Fibroblast of pulmonary artery (primary cell): ENCODE measurements at regions not wholly inside any gene's neighbourhood (a gene's known extent, or its start where the extent isn't known, plus 50 kb on each side); places are given as distances from the start of the nearest gene placed in this dataset.

Experiments used
- DNase-seq: peaks from one replicate; pipeline ENCODE4 v3.0.0-alpha.2; 2010; ENCODE audit warnings: low read depth
- H3K4me3 ChIP-seq: replicated peaks from 2 replicates; pipeline ENCODE4 v1.5.1; 2011; ENCODE audit warnings: low read depth, mild to moderate bottlenecking, control low read depth, low read length, moderate library complexity
- TF ChIP-seq, protein P1 (sequence below): IDR thresholded peaks from 2 replicates; pipeline ENCODE4 v1.5.1; 2011; ENCODE audit warnings: mild to moderate bottlenecking, control low read depth, low read length, inconsistent platforms; ENCODE audit errors: missing control alignments

DNA sequence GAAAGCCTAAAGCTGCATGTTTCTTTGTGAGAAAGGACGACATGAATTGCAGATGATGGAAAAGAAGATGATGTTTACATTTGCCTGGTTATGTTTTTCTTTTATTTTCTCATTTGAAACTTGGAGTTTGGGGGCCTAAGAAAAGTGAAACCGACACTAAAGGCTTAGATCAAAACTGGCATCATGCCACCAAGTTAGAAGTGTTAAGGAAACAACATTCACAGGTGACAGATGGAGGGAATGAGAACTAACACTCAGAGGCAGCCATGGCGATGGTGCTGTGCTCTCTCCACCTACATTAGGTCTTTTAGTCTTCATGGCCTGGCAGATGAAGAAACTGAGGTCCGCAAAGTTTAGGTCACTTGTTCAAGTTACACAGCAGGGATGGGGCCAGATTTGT is 923.6 kb downstream of the TUSC7 start:
- TF ChIP-seq, protein P1, sequence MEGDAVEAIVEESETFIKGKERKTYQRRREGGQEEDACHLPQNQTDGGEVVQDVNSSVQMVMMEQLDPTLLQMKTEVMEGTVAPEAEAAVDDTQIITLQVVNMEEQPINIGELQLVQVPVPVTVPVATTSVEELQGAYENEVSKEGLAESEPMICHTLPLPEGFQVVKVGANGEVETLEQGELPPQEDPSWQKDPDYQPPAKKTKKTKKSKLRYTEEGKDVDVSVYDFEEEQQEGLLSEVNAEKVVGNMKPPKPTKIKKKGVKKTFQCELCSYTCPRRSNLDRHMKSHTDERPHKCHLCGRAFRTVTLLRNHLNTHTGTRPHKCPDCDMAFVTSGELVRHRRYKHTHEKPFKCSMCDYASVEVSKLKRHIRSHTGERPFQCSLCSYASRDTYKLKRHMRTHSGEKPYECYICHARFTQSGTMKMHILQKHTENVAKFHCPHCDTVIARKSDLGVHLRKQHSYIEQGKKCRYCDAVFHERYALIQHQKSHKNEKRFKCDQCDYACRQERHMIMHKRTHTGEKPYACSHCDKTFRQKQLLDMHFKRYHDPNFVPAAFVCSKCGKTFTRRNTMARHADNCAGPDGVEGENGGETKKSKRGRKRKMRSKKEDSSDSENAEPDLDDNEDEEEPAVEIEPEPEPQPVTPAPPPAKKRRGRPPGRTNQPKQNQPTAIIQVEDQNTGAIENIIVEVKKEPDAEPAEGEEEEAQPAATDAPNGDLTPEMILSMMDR, result no peak
- no peak for DNase-seq
- no peak overlapping the region for H3K4me3 ChIP-seq

DNA sequence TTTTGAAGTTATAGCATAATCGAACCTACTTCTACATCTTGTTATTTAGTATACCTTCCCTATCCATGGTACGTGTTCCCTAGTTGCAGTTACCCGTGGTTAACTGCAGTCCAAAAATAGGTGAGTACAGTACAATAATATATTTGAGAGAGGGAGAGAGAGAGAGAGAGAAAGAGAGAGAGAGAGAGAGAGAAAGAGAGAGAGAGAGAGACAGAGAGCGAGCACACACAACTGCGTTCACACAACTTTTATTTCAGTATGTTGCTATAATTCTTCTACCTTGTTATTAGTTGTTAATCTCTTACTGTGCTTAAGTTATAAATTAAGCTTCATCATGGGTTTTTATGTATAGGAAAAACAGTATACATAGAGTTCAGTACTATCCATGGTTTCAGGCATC is 928.1 kb downstream of the TUSC7 start:
- no peak overlapping the region for H3K4me3 ChIP-seq
- no peak for DNase-seq
- TF ChIP-seq, protein P1, result no peak

DNA sequence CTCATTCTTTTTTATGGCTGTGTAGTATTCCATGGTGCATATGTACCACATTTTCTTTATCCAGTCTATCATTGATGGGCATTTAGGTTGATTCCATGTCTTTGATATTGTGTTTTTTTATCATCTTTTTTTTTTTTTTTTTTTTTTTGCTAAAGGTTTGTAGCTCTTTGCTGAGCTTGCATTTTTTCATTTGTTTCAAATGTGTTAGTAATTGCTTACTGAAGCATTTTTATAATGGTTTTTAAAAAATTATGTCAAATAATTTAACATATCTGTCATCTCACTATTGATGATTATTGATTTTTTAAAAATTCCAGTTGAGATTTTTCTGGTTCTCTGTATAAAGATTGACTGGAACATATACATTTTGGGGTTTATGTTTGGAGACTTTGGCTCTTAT is 934.6 kb downstream of the TUSC7 start:
- TF ChIP-seq, protein P1, result no peak
- no peak for DNase-seq
- H3K4me3 ChIP-seq, result no peak overlapping the region

DNA sequence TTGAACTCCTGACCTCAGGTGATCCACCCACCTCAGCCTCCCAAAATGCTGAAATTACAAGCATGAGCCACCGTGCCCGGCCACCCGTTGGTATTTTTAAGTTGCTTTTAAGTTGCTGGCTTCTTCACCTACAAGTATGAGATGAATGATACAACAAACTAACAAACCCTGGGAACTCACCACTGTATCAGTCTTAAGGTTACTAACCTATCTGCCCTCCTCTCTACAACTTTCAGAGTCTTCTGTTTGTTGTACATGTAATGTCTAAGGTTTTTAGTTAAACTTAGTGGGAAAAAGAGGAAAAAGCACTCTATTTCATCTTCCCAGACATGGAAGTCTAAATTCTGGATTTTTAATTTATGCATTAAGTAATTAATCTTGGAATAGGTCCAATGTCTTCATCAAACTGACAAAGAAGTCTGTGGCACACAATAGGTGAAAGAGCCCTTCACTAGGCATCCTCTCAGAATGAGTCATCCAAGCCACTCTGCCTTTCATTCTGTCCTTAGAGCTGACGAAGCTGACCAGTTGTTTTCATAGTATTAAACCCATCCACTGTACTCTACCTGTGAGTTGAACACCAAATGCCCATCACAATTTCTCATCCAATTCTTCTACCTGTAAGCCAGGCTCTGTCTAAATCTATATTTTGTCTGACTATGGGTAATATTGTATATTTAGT is 936.1 kb downstream of the TUSC7 start:
- TF ChIP-seq, protein P1, result no peak
- no peak overlapping the region for H3K4me3 ChIP-seq
- DNase-seq, result no peak

DNA sequence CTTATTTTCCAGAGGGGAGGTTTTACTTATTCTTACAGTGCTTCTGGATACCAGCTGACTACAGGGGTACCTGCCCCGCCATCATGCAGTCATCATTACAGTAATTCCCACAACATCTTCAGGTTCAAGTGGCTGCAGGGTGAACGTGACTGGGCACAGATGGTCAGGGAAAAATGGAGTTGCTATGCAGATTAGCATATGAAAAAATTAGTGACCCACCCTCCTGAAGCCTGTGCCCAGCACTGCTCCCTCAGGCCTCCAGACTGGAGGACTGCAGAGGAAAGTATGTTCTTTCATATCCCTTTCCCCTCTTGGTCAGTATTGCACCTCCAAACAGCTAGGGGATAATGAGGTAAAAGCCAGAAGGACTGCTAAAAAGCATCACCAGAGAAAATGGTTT is 937.9 kb downstream of the TUSC7 start:
- H3K4me3 ChIP-seq, result no peak overlapping the region
- no peak for DNase-seq
- TF ChIP-seq, protein P1, result no peak

DNA sequence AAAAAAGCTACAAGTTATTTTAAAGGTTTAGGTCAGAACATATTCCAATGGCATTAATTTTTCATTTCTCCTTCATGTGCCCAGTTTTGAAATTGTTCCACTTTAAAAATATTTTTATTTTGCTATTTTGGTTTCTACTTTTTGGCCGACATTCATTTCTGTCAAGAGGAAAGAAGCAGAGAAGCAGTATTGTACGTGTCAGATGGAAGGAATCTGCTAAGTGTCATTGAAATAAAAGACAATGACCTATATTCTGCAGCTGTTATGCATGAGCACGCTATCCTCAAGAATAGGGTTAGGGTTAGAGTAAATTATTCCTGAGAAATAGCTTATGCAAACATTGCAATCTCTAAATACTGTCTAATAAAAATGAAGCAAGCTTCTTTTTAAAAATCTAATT is 941.7 kb downstream of the TUSC7 start:
- TF ChIP-seq, protein P1, result no peak
- no peak for DNase-seq
- no peak overlapping the region for H3K4me3 ChIP-seq

DNA sequence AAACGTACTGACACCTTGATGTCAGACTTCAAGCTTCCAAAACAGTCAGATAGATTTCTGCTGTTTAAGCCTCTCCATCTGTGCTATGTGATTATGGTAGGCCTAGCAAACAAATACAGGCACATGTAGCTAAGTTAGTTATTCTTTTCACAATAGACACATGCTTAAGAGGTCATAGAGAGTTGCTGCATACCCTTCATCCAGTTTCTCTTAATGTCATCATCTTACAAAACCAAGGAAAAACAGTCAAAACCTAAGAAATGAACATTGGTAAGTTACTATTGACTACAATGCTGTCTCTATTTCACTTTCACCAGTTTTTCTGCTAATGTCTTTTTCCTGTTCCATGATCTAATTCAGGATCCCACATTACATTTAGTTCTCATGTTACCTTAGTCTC is 946.8 kb downstream of the TUSC7 start:
- no peak for DNase-seq
- H3K4me3 ChIP-seq, result no peak overlapping the region
- TF ChIP-seq, protein P1, result no peak
